ENCODE measurements at regions not wholly inside any gene's neighbourhood (a gene's known extent, or its start where the extent isn't known, plus 50 kb on each side); places are given as distances from the start of the nearest gene placed in this dataset.

- Histone ChIP-seq H2AFZ (ENCODE audit: insufficient read depth, low read length, poor library complexity) (no peak overlapping the region), H3K79me1 (ENCODE audit: low read length) (no peaks in the 10 kb centered on the region), H4K91ac (ENCODE audit: low read depth, low read length) (no peak overlapping the region), H3K4ac (ENCODE audit: low read depth, low read length) (no peak overlapping the region), H2BK120ac (ENCODE audit: insufficient read depth, low read length, poor library complexity) (no peak overlapping the region), H4K8ac (ENCODE audit: low read depth, low read length) (no peak overlapping the region), H2AK5ac (ENCODE audit: low read length) (no peak overlapping the region), H3K36me3 (ENCODE audit: control insufficient read depth in 1 of 2, insufficient read depth in 2 of 2, low read length in 2 of 2) (no peaks in the 10 kb centered on the region), H3K4me2 (ENCODE audit: low read length) (no peak overlapping the region), H3K27me3 (ENCODE audit: insufficient read depth, low read length) (no peaks in the 10 kb centered on the region), H3K9ac (ENCODE audit: low read length) (no peak overlapping the region), H4K12ac (ENCODE audit: low read depth, low read length) (no peak overlapping the region), H3K18ac (ENCODE audit: low read length) (no peak overlapping the region), H2BK5ac (ENCODE audit: low read depth, low read length, poor library complexity) (no peak overlapping the region), H3K79me2 (ENCODE audit: control insufficient read depth, insufficient read depth, low read length, poor library complexity) (no peaks in the 10 kb centered on the region), H3K14ac (ENCODE audit: low read length) (no peak overlapping the region), H3K27ac (ENCODE audit: low read depth, low read length) (no peak overlapping the region), H3K4me3 (ENCODE audit: low read depth, low read length) (no peak overlapping the region), H3K4me1 (ENCODE audit: control insufficient read depth in 1 of 2, insufficient read depth in 2 of 2, low read length in 2 of 2) (no peaks in the 10 kb centered on the region), H3K9me3 (ENCODE audit: insufficient read depth, low read depth, low read length) (peaks cover 11% of the 10 kb centered on the region), H3K23ac (ENCODE audit: low read length) (no peak overlapping the region), H2BK12ac (ENCODE audit: low read length) (no peak overlapping the region)
- no CpG with 5 or more reads among the region's 13 CpGs for WGBS (ENCODE audit: extremely low coverage, insufficient coverage, insufficient read length)
- DNase-seq: no peak
These were observed 287.1 kb upstream of the AJAP1 start for GRCh38 chr1:4367230-4367777.

- DNase-seq: no peak
- Histone ChIP-seq H3K79me2 (ENCODE audit: control insufficient read depth, insufficient read depth, low read length, poor library complexity) (no peaks in the 10 kb centered on the region), H3K14ac (ENCODE audit: low read length) (no peak overlapping the region), H2BK120ac (ENCODE audit: insufficient read depth, low read length, poor library complexity) (no peak overlapping the region), H2BK5ac (ENCODE audit: low read depth, low read length, poor library complexity) (no peak overlapping the region), H3K27me3 (ENCODE audit: insufficient read depth, low read length) (no peaks in the 10 kb centered on the region), H3K4me1 (ENCODE audit: control insufficient read depth in 1 of 2, insufficient read depth in 2 of 2, low read length in 2 of 2) (no peaks in the 10 kb centered on the region), H3K4me2 (ENCODE audit: low read length) (no peak overlapping the region), H2BK12ac (ENCODE audit: low read length) (no peak overlapping the region), H3K79me1 (ENCODE audit: low read length) (no peaks in the 10 kb centered on the region), H3K18ac (ENCODE audit: low read length) (no peak overlapping the region), H4K12ac (ENCODE audit: low read depth, low read length) (no peak overlapping the region), H3K27ac (ENCODE audit: low read depth, low read length) (no peak overlapping the region), H4K91ac (ENCODE audit: low read depth, low read length) (no peak overlapping the region), H4K8ac (ENCODE audit: low read depth, low read length) (no peak overlapping the region), H2AK5ac (ENCODE audit: low read length) (no peak overlapping the region), H3K36me3 (ENCODE audit: control insufficient read depth in 1 of 2, insufficient read depth in 2 of 2, low read length in 2 of 2) (no peaks in the 10 kb centered on the region), H3K9ac (ENCODE audit: low read length) (no peak overlapping the region), H3K9me3 (ENCODE audit: insufficient read depth, low read depth, low read length) (peaks cover 16% of the 10 kb centered on the region), H2AFZ (ENCODE audit: insufficient read depth, low read length, poor library complexity) (no peak overlapping the region), H3K4ac (ENCODE audit: low read depth, low read length) (no peak overlapping the region), H3K23ac (ENCODE audit: low read length) (no peak overlapping the region), H3K4me3 (ENCODE audit: low read depth, low read length) (no peak overlapping the region)
- 100% methylated on average over 4 of the region's 4 CpGs for WGBS (ENCODE audit: extremely low coverage, insufficient coverage, insufficient read length)
These were observed 285.1 kb upstream of the AJAP1 start for GRCh38 chr1:4369335-4369734.

DNA sequence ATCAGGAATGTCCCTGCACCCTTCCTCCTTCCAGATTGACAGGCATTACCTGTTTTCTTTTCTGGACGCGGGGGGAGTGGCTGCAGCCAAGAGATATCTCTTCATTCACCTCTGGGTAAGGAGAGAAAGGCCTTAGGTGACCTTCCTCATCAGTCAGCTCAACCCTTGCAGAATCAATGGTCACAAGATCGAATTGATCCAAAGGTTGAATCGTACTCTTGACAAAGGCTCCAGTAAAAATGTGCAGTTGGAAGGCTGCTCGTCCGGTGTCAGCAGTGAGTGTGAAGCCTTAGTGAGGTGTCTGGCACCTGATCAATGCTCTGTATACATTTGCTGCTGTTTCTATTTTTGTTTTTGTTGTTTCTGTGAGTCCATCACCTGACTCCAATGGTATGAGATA is 282.6 kb upstream of the AJAP1 start:
- H4K8ac ChIP-seq (ENCODE audit: low read depth, low read length): no peak overlapping the region
- no CpG with 5 or more reads among the region's 6 CpGs for WGBS (ENCODE audit: extremely low coverage, insufficient coverage, insufficient read length)
- peaks cover 9% of the 10 kb centered on the region for H3K9me3 ChIP-seq (ENCODE audit: insufficient read depth, low read depth, low read length)
- H4K12ac ChIP-seq (ENCODE audit: low read depth, low read length): no peak overlapping the region
- no peak overlapping the region for H2BK12ac ChIP-seq (ENCODE audit: low read length)
- H3K23ac ChIP-seq (ENCODE audit: low read length): no peak overlapping the region
- H3K79me2 ChIP-seq (ENCODE audit: control insufficient read depth, insufficient read depth, low read length, poor library complexity): no peaks in the 10 kb centered on the region
- no peak overlapping the region for H3K14ac ChIP-seq (ENCODE audit: low read length)
- no peaks in the 10 kb centered on the region for H3K4me1 ChIP-seq (ENCODE audit: control insufficient read depth in 1 of 2, insufficient read depth in 2 of 2, low read length in 2 of 2)
- no peak overlapping the region for H3K4ac ChIP-seq (ENCODE audit: low read depth, low read length)
- no peak overlapping the region for H3K27ac ChIP-seq (ENCODE audit: low read depth, low read length)
- H2AFZ ChIP-seq (ENCODE audit: insufficient read depth, low read length, poor library complexity): no peak overlapping the region
- no peak overlapping the region for H2BK120ac ChIP-seq (ENCODE audit: insufficient read depth, low read length, poor library complexity)
- no peak overlapping the region for H3K18ac ChIP-seq (ENCODE audit: low read length)
- no peak for DNase-seq
- no peaks in the 10 kb centered on the region for H3K36me3 ChIP-seq (ENCODE audit: control insufficient read depth in 1 of 2, insufficient read depth in 2 of 2, low read length in 2 of 2)
- H3K4me2 ChIP-seq (ENCODE audit: low read length): no peak overlapping the region
- H2BK5ac ChIP-seq (ENCODE audit: low read depth, low read length, poor library complexity): no peak overlapping the region
- no peak overlapping the region for H3K9ac ChIP-seq (ENCODE audit: low read length)
- H3K4me3 ChIP-seq (ENCODE audit: low read depth, low read length): no peak overlapping the region
- H3K27me3 ChIP-seq (ENCODE audit: insufficient read depth, low read length): no peaks in the 10 kb centered on the region
- H4K91ac ChIP-seq (ENCODE audit: low read depth, low read length): no peak overlapping the region
- H3K79me1 ChIP-seq (ENCODE audit: low read length): no peaks in the 10 kb centered on the region
- H2AK5ac ChIP-seq (ENCODE audit: low read length): no peak overlapping the region

DNA sequence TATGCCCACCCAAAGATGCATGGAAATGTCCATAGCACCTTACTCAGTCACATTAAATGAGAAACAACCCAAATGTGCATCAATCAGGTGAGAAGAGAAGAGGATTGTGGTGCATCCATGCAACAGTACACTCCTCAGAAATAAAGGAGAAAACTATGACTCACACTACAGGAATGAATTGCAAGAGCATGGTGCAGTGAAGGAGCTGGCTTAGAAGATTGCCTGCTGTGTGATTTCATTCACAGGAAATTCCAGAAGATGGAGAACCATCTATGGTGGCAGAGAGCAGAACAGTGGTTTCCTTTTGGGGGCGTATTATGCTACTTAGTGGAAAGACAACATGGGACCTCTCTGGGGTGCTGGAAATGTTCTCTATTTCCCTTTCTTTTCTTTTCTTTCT is 278.6 kb upstream of the AJAP1 start:
- Histone ChIP-seq H3K27me3 (ENCODE audit: insufficient read depth, low read length) (no peaks in the 10 kb centered on the region), H2BK12ac (ENCODE audit: low read length) (no peak overlapping the region), H3K4ac (ENCODE audit: low read depth, low read length) (no peak overlapping the region), H3K79me2 (ENCODE audit: control insufficient read depth, insufficient read depth, low read length, poor library complexity) (no peaks in the 10 kb centered on the region), H2AK5ac (ENCODE audit: low read length) (no peak overlapping the region), H3K18ac (ENCODE audit: low read length) (no peak overlapping the region), H2BK120ac (ENCODE audit: insufficient read depth, low read length, poor library complexity) (no peak overlapping the region), H2AFZ (ENCODE audit: insufficient read depth, low read length, poor library complexity) (no peak overlapping the region), H4K8ac (ENCODE audit: low read depth, low read length) (no peak overlapping the region), H3K79me1 (ENCODE audit: low read length) (no peaks in the 10 kb centered on the region), H2BK5ac (ENCODE audit: low read depth, low read length, poor library complexity) (no peak overlapping the region), H4K91ac (ENCODE audit: low read depth, low read length) (no peak overlapping the region), H4K12ac (ENCODE audit: low read depth, low read length) (no peak overlapping the region), H3K14ac (ENCODE audit: low read length) (no peak overlapping the region), H3K9ac (ENCODE audit: low read length) (no peak overlapping the region), H3K4me2 (ENCODE audit: low read length) (no peak overlapping the region), H3K4me1 (ENCODE audit: control insufficient read depth in 1 of 2, insufficient read depth in 2 of 2, low read length in 2 of 2) (no peaks in the 10 kb centered on the region), H3K36me3 (ENCODE audit: control insufficient read depth in 1 of 2, insufficient read depth in 2 of 2, low read length in 2 of 2) (no peaks in the 10 kb centered on the region), H3K23ac (ENCODE audit: low read length) (no peak overlapping the region), H3K4me3 (ENCODE audit: low read depth, low read length) (no peak overlapping the region), H3K27ac (ENCODE audit: low read depth, low read length) (no peak overlapping the region), H3K9me3 (ENCODE audit: insufficient read depth, low read depth, low read length) (peaks cover 22% of the 10 kb centered on the region)
- no CpG with 5 or more reads among the region's 1 CpG for WGBS (ENCODE audit: extremely low coverage, insufficient coverage, insufficient read length)
- no peak for DNase-seq

Measured in trophoblast cell (in vitro differentiated cells and primary cell).